ENCODE measurements at regions not wholly inside any gene's neighbourhood (a gene's known extent, or its start where the extent isn't known, plus 50 kb on each side); places are given as distances from the start of the nearest gene placed in this dataset.

DNA sequence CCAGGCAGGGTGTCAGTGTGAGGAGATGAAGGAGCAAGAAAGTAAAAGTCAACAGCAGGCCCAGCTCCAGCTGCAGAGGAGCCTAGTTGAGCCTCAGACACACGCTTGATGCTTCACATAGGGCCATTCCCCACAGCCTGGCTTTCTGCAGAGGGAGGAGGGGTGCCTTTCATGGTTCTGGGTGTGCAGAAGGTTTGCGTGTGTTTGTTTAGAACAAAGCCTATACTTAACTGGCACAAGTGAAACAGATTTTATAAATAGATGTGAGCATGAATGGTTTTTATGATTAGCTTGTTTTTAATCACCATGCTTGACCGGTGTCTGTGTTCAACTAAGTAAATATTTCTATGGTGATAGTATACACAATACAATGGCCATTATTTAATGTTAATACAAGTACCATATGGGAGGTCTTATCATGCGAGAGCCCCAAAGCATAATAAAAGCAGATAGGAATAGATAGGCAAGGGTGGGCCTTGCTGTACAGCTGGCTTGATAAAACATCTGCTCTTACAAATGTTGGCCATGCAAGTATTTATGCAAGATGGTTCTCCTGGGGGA lies 290.2 kb downstream of the ETS1 start:
- peaks cover 0 to 16% of the 10 kb centered on the region in 2 donors for H3K4me1 ChIP-seq
- H3K27ac ChIP-seq, result peak overlapping the region in 1 of 2 donors; percentile 45
- H3K4me3 ChIP-seq, result no peak overlapping the region
- intact Hi-C loops (cut with DNase I), result loop anchor here in 1 of 2 donors (10.0 kb wide), 1 partner anchor 328 kb away; no protein-coding TSS in a partner anchor
- no peaks in the 10 kb centered on the region for H3K36me3 ChIP-seq
- DNase-seq (peak in 1 of 4 donors; percentile 12), ATAC-seq (no peak)
- TF ChIP-seq, protein P1, sequence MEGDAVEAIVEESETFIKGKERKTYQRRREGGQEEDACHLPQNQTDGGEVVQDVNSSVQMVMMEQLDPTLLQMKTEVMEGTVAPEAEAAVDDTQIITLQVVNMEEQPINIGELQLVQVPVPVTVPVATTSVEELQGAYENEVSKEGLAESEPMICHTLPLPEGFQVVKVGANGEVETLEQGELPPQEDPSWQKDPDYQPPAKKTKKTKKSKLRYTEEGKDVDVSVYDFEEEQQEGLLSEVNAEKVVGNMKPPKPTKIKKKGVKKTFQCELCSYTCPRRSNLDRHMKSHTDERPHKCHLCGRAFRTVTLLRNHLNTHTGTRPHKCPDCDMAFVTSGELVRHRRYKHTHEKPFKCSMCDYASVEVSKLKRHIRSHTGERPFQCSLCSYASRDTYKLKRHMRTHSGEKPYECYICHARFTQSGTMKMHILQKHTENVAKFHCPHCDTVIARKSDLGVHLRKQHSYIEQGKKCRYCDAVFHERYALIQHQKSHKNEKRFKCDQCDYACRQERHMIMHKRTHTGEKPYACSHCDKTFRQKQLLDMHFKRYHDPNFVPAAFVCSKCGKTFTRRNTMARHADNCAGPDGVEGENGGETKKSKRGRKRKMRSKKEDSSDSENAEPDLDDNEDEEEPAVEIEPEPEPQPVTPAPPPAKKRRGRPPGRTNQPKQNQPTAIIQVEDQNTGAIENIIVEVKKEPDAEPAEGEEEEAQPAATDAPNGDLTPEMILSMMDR (IDR thresholded peaks at IDR 0.05), result no peak
- no peaks in the 10 kb centered on the region for H3K27me3 ChIP-seq
- no peaks in the 10 kb centered on the region for H3K9me3 ChIP-seq

DNA sequence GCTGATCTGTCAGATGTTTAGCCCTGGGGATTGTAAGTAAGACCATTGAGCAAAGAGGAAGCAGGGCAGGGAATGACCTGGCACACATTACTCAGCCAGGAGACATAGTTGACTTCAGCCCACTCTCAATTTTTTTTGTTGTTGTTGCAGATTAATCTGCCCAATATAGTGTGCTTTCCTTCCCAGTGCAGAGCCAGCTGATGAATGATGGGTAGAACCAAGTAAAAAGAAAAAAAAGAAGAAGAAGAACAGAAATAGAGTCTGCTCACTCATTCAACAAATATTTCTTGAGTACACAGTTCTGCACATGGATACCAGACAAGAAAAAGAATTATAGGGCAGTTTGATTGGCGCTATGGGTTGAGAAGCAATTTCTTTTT lies 292.7 kb downstream of the ETS1 start:
- H3K27me3 ChIP-seq, result no peaks in the 10 kb centered on the region
- H3K36me3 ChIP-seq, result no peaks in the 10 kb centered on the region
- H3K27ac ChIP-seq, result peak overlapping the region in 1 of 2 donors; percentile 9
- H3K4me1 ChIP-seq, result peaks cover 0 to 27% of the 10 kb centered on the region in 2 donors
- H3K4me3 ChIP-seq, result no peak overlapping the region
- TF ChIP-seq, protein P1 (IDR thresholded peaks at IDR 0.05), result no peak
- H3K9me3 ChIP-seq, result no peaks in the 10 kb centered on the region
- no peak for ATAC-seq
- intact Hi-C loops (cut with DNase I), result loop anchor here in 1 of 2 donors (10.0 kb wide), 1 partner anchor 330 kb away; no protein-coding TSS in a partner anchor
- no peak for DNase-seq

DNA sequence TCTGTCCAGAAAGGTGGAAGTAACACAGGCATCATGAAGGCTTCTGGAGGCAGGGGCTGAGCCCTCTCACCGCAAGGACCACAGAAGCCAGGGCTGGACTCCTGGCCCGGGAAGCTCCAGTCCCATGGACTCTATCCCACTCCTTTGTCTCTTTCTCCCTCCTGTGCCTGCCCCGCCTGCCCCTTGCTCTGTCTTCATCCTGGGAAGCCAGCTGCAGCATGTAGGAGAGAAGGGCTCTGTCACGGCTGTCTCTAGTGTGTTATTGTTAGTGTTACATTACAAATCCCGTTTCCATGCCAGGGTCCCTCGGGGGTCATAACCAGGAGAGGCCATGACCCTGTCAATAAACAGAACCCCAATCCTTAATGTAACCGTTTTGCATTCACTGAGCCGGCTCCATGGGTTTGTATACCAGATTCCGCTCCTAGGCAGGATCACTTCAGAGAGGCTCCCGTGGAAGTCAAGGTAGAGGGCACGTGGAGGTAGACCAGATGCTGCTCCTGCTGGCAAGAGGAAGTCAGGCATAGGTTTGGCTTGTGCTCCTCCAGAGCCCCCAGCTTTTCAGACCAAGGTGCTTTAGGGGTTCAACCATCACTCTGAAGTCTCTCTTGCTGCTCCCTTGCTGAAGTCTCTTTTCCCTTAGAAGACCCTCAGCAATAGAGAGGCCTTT lies 293.2 kb downstream of the ETS1 start:
- DNase-seq (no peak), ATAC-seq (no peak)
- H3K4me3 ChIP-seq, result no peak overlapping the region
- H3K27me3 ChIP-seq, result no peaks in the 10 kb centered on the region
- H3K36me3 ChIP-seq, result no peaks in the 10 kb centered on the region
- H3K4me1 ChIP-seq, result peaks cover 0 to 23% of the 10 kb centered on the region in 2 donors
- TF ChIP-seq, protein P1 (IDR thresholded peaks at IDR 0.05), result no peak
- intact Hi-C loops (cut with DNase I), result loop anchor here in 1 of 2 donors (10.0 kb wide), 1 partner anchor 331 kb away; no protein-coding TSS in a partner anchor
- no peaks in the 10 kb centered on the region for H3K9me3 ChIP-seq
- peak overlapping the region in 1 of 2 donors; percentile 9 for H3K27ac ChIP-seq

DNA sequence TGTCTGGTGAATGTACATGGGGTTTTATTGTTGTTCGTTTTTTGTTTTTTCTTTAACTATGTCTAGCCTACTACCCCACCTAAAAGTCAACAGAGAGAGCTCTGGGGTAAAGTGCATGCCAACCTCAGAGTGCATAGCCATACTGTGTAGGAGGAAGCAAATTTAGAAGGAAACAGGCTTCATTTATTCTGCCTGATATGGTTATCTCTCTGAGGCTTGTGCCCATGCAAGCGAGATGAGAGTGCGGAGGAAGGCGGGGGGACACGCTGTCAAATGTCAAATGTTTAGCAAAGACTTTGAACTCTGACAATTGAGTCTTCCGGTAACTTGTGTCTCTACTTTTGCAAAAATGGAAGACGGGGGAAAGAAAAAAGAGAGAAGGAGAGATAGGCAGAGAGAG lies 295.5 kb downstream of the ETS1 start:
- Histone ChIP-seq H3K4me3 (no peak overlapping the region), H3K9me3 (no peaks in the 10 kb centered on the region), H3K36me3 (no peaks in the 10 kb centered on the region), H3K27me3 (no peaks in the 10 kb centered on the region), H3K27ac (peak overlapping the region; percentile 5 to 65), H3K4me1 (peaks cover 0 to 12% of the 10 kb centered on the region in 2 donors)
- intact Hi-C loops (cut with DNase I), result loop anchor here in 1 of 2 donors (10.0 kb wide), 1 partner anchor 333 kb away; no protein-coding TSS in a partner anchor
- TF ChIP-seq, protein P1 (IDR thresholded peaks at IDR 0.05), result no peak
- ATAC-seq (no peak), DNase-seq (no peak)

DNA sequence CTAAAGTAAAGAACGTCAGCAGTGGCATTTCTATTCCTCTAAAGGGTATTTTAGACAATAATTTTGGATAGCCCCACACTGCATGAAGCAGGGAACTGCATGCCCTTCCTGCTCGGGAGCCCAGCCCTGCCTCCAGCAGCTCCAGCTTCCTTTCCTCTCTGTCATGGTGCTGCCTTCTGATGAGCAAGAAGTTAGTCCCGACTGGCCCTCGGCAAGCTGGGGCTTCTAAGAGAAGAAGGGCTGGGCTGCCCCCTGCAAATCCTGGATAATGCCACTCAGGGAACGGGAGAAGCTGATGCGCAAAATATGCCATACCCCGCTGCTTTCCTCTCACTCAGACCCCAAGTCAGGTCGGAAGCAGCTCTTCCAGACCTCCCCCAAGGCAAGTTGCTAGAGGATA lies 296.4 kb downstream of the ETS1 start:
- H3K4me3 ChIP-seq, result no peak overlapping the region
- peaks cover 0 to 12% of the 10 kb centered on the region in 2 donors for H3K4me1 ChIP-seq
- H3K9me3 ChIP-seq, result no peaks in the 10 kb centered on the region
- ATAC-seq (no peak), DNase-seq (no peak)
- TF ChIP-seq, protein P1 (IDR thresholded peaks at IDR 0.05), result no peak
- intact Hi-C loops (cut with DNase I), result loop anchor here in 1 of 2 donors (10.0 kb wide), 1 partner anchor 334 kb away; no protein-coding TSS in a partner anchor
- no peaks in the 10 kb centered on the region for H3K36me3 ChIP-seq
- no peaks in the 10 kb centered on the region for H3K27me3 ChIP-seq
- H3K27ac ChIP-seq, result peak overlapping the region; percentile 44 to 65
